HG03378 (cell line): ENCODE measurements at regions not wholly inside any gene's neighbourhood (a gene's known extent, or its start where the extent isn't known, plus 50 kb on each side); places are given as distances from the start of the nearest gene placed in this dataset.

Experiments
- ATAC-seq: cut with Tn5 transposase; IDR thresholded peaks from one replicate; pipeline ENCODE4 v1.9.1; 2021; ENCODE audit warnings: mild to moderate bottlenecking, moderate library complexity; ENCODE audit not compliant: unreplicated experiment

DNA sequence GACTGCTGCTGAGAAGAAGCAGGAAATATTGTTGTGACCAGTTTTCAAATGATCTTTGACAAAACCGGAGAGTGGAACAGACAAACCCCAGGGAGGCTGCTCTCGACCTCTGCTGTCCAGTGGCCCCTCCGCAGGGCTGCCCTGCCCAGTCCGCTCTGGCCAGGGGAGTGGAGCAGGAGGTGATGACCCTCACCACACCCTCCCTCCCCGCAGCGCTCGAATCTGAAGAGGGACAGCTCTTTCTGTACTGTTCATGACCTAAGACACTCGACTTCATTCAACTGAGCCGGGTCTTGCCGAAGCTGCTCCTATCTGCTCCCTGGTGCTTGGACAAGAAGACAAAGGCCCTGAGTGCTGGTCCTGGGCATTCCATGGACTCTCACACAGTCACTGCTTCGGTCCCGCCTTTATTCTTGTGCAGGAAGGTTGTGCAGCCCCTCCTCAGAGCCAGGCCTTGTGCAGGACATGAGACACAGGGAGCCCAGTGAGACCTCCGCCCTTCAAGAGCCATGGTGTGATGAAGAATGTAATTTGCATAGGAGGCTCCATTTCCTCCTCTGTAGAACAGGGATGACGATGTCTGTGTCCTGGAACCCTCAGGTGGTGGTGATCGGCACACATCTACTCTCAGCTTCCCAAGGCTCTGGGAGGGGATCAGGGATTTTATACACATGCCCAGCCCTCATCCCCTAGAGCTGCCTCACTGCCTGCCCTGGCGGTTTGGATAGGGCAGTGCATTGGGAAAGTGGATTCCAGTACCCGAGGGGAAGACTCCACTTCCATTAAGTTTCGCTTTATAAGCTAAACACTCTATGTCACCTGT lies 97.1 kb upstream of the PRR20G start:
- ATAC-seq, result no peak

DNA sequence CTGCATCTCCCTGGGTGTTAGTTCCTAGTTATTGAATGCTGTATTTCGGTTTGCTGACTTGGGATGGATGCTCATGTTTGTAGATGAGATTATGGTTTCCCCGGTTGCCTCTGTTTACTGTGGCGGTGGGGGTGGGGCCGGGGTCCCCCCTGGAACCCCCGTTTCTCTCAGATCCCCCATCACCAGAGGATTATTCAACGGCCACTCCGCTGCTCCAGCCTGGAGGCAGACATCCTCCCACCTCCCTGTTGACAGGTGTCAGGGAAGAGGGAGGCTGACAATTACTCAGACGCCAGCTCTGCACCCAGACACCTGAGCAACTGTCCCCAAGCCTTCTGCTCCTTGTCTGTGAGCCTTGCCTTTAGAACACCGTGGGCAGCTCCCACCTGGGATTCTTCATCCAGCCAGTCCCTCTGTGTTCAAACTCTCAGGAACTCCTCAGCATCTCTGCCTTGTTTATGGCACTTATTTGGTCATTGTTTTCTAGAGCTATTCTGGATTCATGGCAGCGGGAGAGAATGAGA lies 95.9 kb upstream of the PRR20G start:
- no peak for ATAC-seq

DNA sequence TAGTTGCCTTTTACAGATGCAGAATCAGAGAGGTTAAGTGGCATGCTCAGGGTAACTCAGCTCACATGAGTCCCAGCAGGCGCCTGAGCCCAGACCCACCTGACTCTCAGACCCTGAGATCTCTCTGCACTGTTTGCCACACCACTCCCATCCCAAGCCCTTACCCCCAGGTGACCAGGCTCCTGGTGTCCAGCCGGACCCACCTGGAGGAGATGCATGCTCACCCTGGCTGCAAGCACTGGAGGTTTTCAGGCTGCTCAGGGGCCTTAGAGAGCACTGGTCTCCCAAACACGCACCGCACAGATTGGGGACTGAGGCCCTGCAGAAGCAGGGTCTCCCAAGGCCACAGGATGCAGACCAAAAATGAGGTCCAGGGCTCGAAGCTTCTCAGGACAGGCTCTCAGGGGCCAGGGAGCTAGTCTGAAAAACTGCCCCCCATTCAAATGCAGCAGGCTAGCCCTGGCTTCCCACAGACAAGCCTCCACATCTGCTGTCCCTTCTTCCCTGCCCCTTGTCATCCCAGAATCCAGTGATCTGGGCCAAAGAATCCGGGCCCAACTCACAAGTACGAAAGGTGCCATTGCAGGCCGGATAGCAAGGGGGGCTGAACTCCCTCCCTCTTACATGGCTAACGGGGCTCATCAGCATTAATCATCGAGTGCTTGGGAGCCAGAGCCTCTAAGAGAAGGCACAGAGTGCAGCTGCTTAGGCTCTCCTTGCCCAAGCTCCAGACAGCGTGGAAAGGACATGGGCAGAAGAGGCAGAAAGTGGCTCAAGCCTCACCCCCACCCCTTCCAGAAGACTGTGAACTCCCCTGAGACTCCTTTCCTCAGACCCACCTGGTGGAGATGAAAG lies 90.2 kb upstream of the PRR20G start:
- no peak for ATAC-seq

DNA sequence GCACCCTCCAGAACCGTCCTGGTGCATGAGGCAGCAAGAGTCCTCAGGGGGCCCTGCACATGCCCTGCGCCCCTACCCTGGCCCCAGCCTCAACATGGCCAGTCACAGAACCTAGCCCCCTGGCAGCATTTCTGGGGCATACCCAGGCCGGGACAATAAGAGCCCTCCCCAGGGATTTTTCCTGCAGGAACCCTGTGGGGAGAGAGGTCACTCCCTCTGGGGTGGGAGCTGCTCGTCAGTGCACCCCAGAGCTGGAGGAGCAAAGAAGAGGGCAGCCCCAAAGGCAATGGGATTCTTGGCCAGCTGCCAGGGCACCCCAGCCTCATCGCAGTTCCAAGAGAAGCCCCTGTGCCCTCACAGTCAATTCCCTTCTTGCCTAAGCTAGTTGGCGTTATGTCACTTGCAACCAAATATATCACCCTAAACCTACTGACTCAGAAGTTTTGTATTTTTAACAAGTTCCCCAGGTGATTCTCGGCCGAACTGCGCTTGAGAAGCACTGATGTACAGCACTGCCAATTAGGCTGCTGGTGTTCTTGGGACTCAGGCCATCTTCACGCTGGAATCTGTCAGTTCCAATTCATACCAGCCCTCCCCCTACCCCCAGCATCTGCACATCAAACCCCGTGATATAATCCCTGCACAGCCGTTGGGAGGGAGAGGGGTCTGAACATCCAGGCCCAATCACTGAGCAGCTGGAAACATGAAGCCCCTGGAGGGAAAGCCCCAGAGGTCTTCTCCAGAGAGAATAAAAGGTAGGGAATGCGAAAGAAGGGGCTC lies 87.5 kb upstream of the PRR20G start:
- ATAC-seq, result no peak

DNA sequence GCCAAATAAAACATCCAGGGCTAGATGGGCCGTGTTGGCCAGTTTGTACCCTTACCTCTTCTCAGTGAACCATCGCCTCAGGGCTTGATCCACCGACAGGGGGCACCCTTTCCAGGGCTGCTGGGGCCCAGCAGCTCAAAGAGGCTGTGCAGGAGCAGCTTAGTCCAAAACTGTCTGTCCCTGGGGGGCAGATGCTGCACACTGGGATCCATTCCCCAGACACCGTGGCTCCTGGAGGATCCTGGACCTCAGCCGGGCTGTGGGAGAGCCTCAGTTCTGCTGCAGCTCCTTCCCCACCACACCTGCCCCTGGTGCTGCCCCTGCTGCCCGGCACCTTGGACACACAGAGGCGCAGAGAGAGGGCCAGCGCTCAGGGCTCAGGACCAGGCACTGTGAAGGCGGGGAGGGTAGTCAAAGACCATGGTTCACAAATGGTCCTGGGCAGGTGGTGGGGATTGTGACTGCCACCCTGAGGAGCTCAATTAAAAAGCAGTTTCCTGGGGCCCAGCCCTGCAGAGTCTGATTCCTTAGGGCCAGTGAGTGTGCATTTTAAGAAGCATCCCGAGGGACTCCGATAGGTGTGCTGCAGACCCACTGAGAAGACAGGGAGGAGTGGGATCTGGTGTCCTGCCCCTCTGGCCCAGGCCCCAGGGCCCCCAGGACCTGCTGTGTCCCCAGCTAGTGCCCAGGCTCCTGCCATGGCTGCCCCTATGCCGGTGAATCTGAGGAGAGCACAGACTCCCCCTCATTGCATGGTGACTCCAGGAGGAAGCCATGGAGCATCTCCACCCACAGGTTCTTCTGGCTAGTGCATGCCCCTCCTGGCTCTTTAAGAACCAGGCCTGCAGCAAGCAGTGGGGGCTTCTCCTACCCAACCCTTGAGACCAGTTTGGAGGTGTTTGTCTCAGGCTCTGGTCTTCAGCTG lies 86.5 kb upstream of the PRR20G start:
- no peak for ATAC-seq

DNA sequence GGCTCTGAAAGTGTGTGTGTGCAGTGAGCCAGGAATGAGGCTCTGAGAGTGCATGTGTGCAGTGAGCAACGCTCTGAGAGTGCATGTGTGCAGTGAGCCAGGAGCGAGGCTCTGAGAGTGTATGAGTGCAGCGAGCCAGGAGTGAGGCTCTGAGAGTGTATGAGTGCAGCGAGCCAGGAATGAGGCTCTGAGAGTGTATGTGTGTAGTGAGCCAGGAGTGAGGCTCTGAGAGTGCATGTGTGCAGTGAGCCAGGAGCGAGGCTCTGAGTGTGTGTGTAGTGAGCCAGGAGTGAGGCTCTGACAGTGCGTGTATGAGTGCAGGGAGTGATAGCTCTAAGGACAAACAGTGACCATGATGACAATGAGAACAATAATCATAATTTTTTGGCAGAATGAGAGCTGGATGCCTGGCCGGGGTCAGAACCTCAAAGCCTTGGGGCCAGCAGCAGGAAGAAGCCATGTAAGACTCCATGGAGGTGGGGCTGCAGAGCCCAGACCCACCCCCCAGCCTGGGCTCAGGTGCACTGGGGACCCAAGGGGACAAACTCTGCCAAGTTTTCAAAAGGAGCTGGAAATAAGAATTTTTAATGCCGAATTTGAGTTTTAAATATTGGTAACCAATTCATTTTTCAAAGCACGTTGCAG lies 85.7 kb upstream of the PRR20G start:
- ATAC-seq, result no peak

DNA sequence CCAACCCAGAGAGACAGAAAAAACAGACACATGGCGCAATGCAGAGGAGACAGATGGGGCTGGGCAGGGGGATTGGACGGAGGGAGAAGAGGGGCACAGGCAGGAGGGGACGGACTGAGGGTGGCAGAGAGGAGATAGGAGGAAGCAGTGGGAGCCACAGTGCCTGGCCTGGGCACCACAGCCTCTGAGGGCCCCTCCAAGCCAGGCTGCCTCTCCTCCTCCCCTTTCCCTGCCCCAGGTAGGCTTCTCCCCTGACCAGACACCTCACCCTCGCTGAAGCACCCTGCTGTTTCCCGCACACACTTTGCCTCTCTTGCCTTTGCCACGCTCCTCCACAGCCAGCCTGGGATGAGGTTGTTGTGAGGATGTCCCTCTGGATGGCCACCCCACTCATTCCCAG lies 84.0 kb upstream of the PRR20G start:
- ATAC-seq, result no peak

DNA sequence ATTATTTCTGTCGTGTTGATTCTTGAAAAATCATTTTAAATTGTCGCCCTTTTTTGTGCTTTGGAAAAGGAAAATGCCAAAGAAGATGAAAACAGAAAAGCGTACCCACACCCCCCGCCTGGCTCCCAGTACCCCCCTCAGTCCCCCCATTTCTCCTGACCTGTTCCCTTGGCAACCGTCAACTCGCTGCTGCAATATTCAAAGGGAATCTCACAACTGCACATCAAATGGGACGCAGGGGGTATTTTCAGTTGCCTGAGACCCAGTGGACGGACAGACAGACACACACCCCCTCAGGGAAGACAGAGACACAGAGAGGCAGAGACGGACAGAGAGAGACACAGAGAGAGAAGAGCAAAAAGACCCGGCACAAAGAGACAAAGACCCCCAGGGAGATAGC lies 83.5 kb upstream of the PRR20G start:
- ATAC-seq, result no peak

DNA sequence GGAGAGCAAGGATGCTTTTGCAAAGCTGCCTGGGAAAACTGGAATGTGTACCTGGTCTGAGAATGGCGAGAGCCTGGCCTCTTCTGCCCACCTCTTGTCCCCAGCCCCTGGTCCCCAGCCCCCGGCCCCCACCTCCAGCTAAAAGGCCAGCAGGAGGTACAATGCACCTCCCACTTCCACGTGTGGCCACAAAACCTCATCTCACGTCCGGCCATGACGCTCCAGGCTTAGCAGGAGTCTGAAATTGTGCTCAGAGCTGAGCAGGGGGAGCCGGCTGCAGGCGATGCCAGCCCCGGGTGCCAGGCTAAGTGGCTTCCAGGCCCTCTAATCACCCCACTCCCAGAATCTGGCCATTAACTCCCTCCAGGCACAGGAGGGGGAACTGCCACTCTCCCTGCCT lies 83.1 kb upstream of the PRR20G start:
- ATAC-seq, result no peak

DNA sequence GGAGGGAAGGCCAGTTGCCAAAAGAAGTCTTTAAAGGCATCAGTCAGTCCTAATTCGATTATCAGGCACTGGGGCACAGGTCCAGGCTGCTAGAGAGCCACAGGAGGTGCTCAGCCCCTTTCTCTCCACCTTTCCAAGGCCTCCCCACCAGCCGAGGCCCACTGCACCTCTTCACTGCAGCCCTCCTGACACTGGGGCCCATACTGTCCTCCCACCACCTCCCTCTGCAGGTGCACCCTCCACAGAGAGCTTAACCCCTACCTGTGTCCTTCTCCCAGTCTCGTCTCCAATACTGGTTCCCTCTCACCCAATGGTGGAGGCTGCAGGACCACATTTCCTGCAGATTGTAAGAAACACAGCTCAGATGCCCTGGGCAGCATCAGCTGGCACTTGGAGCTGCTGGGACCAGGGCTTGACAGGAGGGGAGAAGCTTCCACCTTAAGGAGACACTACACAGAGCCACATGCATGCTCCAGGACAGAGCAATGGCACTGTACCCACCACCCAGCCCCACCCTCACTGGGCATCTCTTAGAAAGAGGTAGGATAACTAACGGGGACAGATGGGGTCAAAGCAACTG lies 81.6 kb upstream of the PRR20G start:
- no peak for ATAC-seq

DNA sequence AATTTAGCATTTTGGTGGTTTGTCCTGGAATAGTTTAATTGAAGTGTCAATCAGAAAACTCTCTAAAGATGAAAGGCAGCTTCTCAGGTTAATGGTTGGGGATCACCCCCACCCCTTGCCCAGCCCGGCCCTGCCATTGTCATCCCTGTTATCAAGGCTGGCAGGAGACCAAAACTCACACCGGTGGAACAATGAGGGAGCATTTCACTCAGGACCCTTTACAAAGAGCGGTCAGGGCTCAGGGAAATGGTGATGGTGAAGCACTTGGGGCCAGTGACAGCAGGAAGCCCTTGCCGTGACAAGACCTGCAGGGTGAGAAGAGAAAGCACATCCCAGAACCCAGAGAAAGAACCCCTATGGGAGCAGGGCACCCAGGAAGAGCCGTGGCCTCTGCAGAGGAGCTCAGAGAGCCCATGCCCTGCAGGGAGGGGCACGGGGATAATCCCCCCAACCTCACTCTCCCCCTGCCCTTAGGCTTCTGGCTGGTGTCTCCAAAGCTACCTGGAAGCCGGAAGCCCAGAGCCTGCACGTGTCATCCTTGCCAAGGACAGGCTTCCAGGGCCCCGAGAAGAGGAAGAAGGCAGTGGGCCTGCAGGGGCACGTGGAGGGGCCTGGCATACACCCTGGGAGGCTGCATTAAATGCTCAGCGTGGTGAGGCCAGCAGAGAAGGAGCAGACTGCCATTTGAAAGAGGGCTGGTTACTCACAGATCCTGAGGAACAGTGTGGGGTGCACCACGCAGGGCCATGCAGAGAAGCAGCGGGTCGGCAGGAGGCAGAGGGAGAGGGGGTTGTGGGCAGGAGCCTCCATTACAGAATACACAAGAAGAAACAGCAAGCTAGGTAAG lies 80.6 kb upstream of the PRR20G start:
- ATAC-seq, result no peak

DNA sequence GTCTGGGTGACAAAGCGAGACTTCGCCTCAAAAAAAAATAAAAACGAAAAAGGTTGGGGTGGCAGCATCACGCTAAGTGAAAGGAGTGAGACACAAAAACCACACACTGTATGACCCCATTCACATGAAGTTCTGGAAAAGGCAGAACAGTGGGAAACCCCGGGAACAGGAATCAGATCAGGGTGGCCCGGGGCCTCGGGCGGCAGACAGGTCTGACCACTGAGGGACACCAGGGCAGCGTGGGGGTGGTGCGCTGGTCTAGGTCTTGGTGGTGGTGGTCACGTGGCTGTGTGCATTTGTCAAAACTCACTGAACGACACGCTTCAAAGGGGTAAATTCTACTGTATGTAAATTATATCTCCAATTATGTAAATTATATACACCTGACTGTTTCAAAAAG lies 79.7 kb upstream of the PRR20G start:
- no peak for ATAC-seq

DNA sequence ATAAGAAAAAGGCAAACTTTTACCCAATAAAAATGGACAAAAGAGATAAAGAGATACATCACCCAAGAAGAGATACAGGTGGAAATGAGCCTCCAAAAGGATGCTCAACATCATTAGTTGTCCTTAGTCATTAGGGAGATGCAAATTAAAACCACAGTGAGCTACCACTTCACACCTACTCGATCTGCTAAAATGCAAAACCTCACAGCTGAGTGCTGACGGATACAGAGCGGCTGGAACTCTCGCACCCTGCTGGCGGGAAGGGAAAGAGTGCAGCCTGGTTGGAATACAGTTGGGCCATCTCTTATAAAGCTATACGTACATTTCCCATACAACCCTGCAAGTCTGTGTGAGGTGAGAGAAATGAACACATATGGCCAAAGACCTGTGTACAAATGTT lies 78.5 kb upstream of the PRR20G start:
- ATAC-seq, result no peak

DNA sequence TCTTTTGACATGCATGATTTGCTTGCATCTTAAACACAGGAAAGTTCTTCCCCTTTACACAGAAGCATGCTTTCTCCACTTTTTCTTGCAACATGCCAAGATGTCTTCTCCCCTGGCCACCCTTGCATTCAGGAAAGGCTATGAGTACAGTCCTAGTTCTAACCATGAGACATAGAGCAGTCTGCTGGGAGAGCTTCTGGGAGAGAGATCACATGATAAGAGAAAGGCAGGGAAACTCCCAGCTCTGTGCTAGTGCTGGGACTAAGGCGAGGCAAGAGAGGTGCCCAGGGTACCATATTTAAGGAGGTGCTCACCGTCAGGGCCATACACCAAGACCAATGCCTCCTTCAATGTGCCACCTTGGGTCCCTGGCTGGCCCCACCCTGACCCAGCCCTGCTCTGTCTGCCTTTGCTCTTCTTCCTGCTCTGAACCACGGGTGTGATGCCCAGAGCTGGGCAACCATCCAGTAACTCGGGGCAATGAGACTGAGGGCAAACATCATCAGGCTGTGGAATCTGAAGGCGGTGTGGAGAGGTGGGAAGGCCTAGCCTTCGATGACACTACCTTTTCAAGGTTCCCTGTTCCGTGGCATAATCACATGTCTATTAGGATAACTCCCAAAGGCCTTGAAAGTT lies 77.4 kb upstream of the PRR20G start:
- no peak for ATAC-seq

DNA sequence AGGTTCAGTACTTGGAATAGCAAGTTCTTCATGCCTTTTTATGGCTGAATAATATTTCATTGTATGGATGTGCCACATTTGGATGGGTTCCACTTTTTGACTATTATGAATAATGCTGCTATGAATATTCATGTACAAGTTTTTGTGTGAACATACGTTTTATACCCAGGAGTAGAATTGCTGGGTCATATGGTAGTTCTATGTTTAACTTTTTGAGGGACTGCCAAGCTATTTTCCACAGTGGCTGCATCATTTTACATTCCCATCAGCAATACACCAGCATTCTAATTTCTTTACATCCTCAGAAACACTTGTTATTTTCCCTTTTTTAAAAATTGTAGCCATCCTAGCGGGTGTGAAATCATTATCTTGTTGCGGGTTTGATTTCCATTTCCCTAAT lies 76.0 kb upstream of the PRR20G start:
- no peak for ATAC-seq

DNA sequence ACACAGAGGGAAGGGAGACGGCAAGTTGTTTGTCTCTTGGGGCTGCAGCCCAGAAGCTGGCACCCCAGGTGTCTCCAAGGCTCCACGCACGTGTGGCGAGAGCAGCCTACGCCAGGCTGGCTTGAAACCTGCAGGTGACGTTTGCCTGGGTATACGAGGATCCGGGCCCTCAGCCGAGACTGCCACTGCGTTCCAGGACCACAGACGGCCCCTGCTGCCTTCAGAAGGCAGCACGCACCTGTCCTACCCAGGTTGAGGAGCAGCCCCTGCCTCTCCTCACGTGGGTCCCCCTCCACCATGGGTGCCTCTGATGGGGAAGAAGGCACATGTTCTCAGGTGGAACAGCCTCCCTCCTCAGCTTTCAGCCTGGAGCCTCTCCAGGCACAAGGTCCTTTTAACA lies 75.3 kb upstream of the PRR20G start:
- no peak for ATAC-seq

DNA sequence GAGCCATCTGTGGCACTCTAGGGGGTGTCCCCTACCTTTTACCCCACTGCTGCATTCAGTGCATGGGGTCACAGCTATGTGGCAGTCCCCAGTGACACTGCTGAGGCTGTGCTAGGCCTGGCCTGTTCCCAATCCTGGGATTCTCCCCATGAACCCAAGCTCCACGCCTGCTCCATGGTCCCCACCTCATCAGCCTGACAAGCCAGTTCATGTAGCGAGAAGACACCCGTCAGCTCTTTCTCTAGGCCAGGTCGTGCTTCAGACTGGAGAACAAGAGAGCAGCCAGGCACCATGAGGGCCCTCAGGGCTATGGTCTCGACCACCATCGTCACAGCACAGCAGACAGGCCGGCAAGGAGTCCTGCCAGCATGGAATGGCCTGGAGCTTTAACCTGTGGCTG lies 72.8 kb upstream of the PRR20G start:
- no peak for ATAC-seq

DNA sequence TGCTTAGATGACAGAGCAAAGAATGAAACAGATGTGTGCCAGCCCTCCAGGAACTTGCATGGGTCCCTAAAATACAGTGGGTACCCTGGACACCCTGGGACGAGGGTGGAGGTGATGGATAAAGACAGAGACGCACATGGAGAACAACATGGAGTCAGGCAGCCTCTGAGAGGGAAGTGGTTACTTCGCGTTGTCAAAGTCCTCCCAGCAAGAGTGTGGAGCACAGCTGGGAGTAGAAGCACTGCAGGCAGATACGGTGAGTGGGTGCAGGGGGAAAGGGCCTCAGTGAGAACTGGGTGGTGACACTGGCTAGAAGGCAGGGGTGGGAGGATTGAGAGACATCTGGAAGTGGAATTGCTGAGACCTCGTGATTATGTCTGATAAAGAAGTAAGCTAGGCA lies 70.8 kb upstream of the PRR20G start:
- ATAC-seq, result no peak
